SU-DHL-6 (cell line): ENCODE measurements at regions not wholly inside any gene's neighbourhood (a gene's known extent, or its start where the extent isn't known, plus 50 kb on each side); places are given as distances from the start of the nearest gene placed in this dataset.

Experiments
- EZH2phosphoT487 ChIP-seq: fragments of 200-600 bp; sonication (generic), shearing (Covaris generic); conservative IDR thresholded peaks from 2 replicates; pipeline ENCODE4 v1.6.1; 2018; ENCODE audit warnings: mild to moderate bottlenecking, antibody characterized with exemption, low read length, moderate library complexity, mixed read lengths
- TF ChIP-seq, protein P1 (sequence below): fragments of 200-600 bp; sonication (generic); IDR thresholded peaks from one replicate; pipeline ENCODE4 v1.5.1; 2017; ENCODE audit warnings: antibody characterized with exemption, mild to moderate bottlenecking, low read length, moderate library complexity; ENCODE audit not compliant: insufficient read depth, poor library complexity, severe bottlenecking

- TF ChIP-seq, protein P1, sequence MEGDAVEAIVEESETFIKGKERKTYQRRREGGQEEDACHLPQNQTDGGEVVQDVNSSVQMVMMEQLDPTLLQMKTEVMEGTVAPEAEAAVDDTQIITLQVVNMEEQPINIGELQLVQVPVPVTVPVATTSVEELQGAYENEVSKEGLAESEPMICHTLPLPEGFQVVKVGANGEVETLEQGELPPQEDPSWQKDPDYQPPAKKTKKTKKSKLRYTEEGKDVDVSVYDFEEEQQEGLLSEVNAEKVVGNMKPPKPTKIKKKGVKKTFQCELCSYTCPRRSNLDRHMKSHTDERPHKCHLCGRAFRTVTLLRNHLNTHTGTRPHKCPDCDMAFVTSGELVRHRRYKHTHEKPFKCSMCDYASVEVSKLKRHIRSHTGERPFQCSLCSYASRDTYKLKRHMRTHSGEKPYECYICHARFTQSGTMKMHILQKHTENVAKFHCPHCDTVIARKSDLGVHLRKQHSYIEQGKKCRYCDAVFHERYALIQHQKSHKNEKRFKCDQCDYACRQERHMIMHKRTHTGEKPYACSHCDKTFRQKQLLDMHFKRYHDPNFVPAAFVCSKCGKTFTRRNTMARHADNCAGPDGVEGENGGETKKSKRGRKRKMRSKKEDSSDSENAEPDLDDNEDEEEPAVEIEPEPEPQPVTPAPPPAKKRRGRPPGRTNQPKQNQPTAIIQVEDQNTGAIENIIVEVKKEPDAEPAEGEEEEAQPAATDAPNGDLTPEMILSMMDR: no peak
- no peak for TF ChIP-seq EZH2phosphoT487
Observed at GRCh38 chr2:41405441-41405840, 642.4 kb upstream of the PKDCC start.
